Endothelial cell of umbilical vein (primary cell): ENCODE measurements at regions not wholly inside any gene's neighbourhood (a gene's known extent, or its start where the extent isn't known, plus 50 kb on each side); places are given as distances from the start of the nearest gene placed in this dataset.

ENCODE experiments used
- BruUV-seq: library from RNA; stranded (reverse); fragments of 400-500 nt; replicated peaks from 2 replicates; lab custom pipeline; 2021; lab: Mats Ljungman, UMichigan
- CTCF ChIA-PET: fragments of 300-600, 350-600 bp; sonication (Branson Sonifier 250); formaldehyde crosslinking; loops from one replicate; lab custom pipeline; 2021; ENCODE audit warnings: antibody characterized with exemption, inconsistent platforms; lab: Charles Lee
- POLR2A ChIA-PET: fragments of 300-600, 350-600 bp; sonication (Branson Sonifier 250); formaldehyde crosslinking; loops from one replicate; lab custom pipeline; 2021; ENCODE audit warnings: antibody characterized with exemption, inconsistent platforms; lab: Charles Lee
- DNase-seq: peaks from one replicate; pipeline ENCODE4 v3.0.0-alpha.2; 2011; ENCODE audit warnings: low read depth, low spot score
- FAIRE-seq: peaks from 2 replicates; lab custom pipeline; 2011; peaks lifted over from hg19 to GRCh38; lab: Jason Lieb, UNC
- H2AFZ ChIP-seq: 2 replicates; pipeline ENCODE4 v1.6.0; 2012; ENCODE audit warnings: low read depth, low read length, control low read depth, inconsistent platforms
- H3K27ac ChIP-seq: 2 replicates; pipeline ENCODE4 v1.5.1; 2011; ENCODE audit warnings: low read depth, mild to moderate bottlenecking, control low read depth, low read length, moderate library complexity; ENCODE audit not compliant: insufficient read depth
- H3K27me3 ChIP-seq, 2 experiments: 2 replicates each; pipeline versions ENCODE4 v1.6.0 to v1.6.1; 2011; ENCODE audit warnings: low read length in 2 of 2, mixed read lengths in 1 of 2; ENCODE audit not compliant: control insufficient read depth in 2 of 2, insufficient read depth in 2 of 2
- H3K36me3 ChIP-seq, 2 experiments: 2 replicates in 1 of 2; 3 replicates in 1 of 2; pipeline ENCODE4 v1.5.1; 2011; ENCODE audit warnings: low read length in 2 of 2, mild to moderate bottlenecking in 1 of 2, moderate library complexity in 1 of 2; ENCODE audit not compliant: control insufficient read depth in 2 of 2, insufficient read depth in 2 of 2; ENCODE audit errors: extremely low read depth in 1 of 2
- H3K4me1 ChIP-seq: 3 replicates; pipeline ENCODE4 v1.5.1; 2011; ENCODE audit warnings: mild to moderate bottlenecking, low read length; ENCODE audit not compliant: control insufficient read depth, insufficient read depth; ENCODE audit errors: extremely low read depth
- H3K4me2 ChIP-seq: 2 replicates; pipeline ENCODE4 v1.6.1; 2011; ENCODE audit warnings: low read length, control low read depth, mixed read lengths; ENCODE audit not compliant: insufficient read depth
- H3K4me3 ChIP-seq, 3 experiments: fragments of 200-600 bp in 1 of 3; sonication (generic), shearing (Covaris generic) in 1 of 3; replicated peaks in 1 of 3; 2 replicates each; pipeline ENCODE4 v1.5.1; 2011 to 2016; ENCODE audit warnings: control low read depth in 3 of 3, low read length in 3 of 3, mild to moderate bottlenecking in 2 of 3, inconsistent platforms in 1 of 3, low read depth in 1 of 3, moderate library complexity in 1 of 3; ENCODE audit not compliant: insufficient read depth in 1 of 3
- H3K79me2 ChIP-seq: 2 replicates; pipeline ENCODE4 v1.6.0; 2012; ENCODE audit warnings: low read length, inconsistent platforms; ENCODE audit not compliant: control insufficient read depth, insufficient read depth
- H3K9ac ChIP-seq: replicated peaks from 2 replicates; pipeline ENCODE3; 2011; ENCODE audit warnings: low read length, control low read depth; ENCODE audit not compliant: insufficient read depth; ENCODE audit errors: extremely low read depth
- H3K9me1 ChIP-seq: replicated peaks from 3 replicates; pipeline ENCODE4 v1.6.0; 2011; ENCODE audit warnings: mild to moderate bottlenecking, low read length; ENCODE audit not compliant: control insufficient read depth, insufficient read depth; ENCODE audit errors: extremely low read depth
- H3K9me3 ChIP-seq: replicated peaks from 2 replicates; pipeline ENCODE4 v1.5.1; 2012; ENCODE audit warnings: low read length, inconsistent platforms; ENCODE audit not compliant: control insufficient read depth, insufficient read depth
- H4K20me1 ChIP-seq: replicated peaks from 2 replicates; pipeline ENCODE3; 2011; ENCODE audit warnings: mild to moderate bottlenecking, low read length; ENCODE audit not compliant: control insufficient read depth, insufficient read depth; ENCODE audit errors: extremely low read depth
- EZH2 ChIP-seq: IDR thresholded peaks from 2 replicates; pipeline ENCODE4 v1.6.1; 2012; ENCODE audit warnings: borderline replicate concordance, low read depth, mild to moderate bottlenecking, moderate library complexity, low read length, inconsistent platforms; ENCODE audit not compliant: severe bottlenecking
- FOS ChIP-seq: IDR thresholded peaks from 2 replicates; pipeline ENCODE4 v1.6.1; 2011; ENCODE audit warnings: mild to moderate bottlenecking, low read length, moderate library complexity, borderline replicate concordance; ENCODE audit not compliant: insufficient read depth
- GATA2 ChIP-seq: IDR thresholded peaks from 2 replicates; pipeline ENCODE4 v1.7.0; 2011; ENCODE audit warnings: low read depth, mild to moderate bottlenecking, moderate library complexity, mixed read lengths, low read length; ENCODE audit not compliant: insufficient read length, insufficient read depth
- JUN ChIP-seq: IDR thresholded peaks from 2 replicates; pipeline ENCODE4 v1.6.1; 2011; ENCODE audit warnings: borderline replicate concordance, low read depth; ENCODE audit not compliant: insufficient read length, insufficient read depth
- MYC ChIP-seq: IDR thresholded peaks from one replicate; pipeline ENCODE4 v1.6.1; 2011; ENCODE audit warnings: mild to moderate bottlenecking, low read depth, low read length
- POLR2A ChIP-seq: IDR thresholded peaks from 2 replicates; pipeline ENCODE4 v1.6.1; 2012; ENCODE audit warnings: low read depth, mild to moderate bottlenecking, control low read depth, low read length
- POLR2AphosphoS5 ChIP-seq: IDR thresholded peaks from 2 replicates; pipeline ENCODE4 v1.6.1; 2012; ENCODE audit warnings: low read depth, mild to moderate bottlenecking, control low read depth, low read length, moderate library complexity; ENCODE audit not compliant: insufficient read depth
- dilution Hi-C: fragments of 300-500 bp; cut with MboI; formaldehyde crosslinking; loops from one replicate; pipeline ENCODE4 v1.15.0; 2019; ENCODE audit warnings: low sequenced_read_pairs; ENCODE audit not compliant: extremely low pct_ligation_motif_present
- intact Hi-C: fragments of 100-400 bp; cut with micrococcal nuclease; formaldehyde crosslinking; loops from one replicate; pipeline ENCODE4 v1.10.0; 2022
- TF ChIP-seq, protein P1 (sequence below), 2 donors: IDR thresholded peaks; 1 replicate in 1 of 2; 2 replicates in 1 of 2; pipeline ENCODE4 v1.5.1; 2011; ENCODE audit warnings: low read length in 2 of 2, mild to moderate bottlenecking in 2 of 2, moderate library complexity in 2 of 2, control low read depth in 1 of 2, inconsistent platforms in 1 of 2, low read depth in 1 of 2; ENCODE audit not compliant: insufficient read depth in 1 of 2; ENCODE audit errors: extremely low read depth in 1 of 2
- TF ChIP-seq, protein P2 (sequence below): IDR thresholded peaks from 2 replicates; pipeline ENCODE4 v1.6.1; 2011; ENCODE audit not compliant: insufficient read depth, insufficient read length

DNA sequence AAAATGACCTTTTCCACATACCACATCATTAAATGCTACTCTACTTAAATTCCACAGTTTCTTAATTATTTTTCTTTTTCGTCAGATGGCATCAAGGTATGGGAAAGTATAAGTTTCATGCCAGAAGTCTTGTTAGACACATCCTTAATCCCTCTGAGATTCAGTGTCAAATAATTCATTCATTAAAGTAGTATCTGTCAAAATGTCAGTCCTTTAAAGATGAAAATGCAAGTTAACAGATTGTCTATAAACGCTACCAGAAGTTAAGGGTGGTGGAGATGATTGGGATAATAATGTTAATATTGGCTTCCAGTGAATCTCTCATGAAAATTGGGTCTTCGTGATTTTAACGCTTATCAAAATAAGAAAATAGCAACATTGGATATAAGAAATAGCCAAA is 504.2 kb upstream of the LINC00305 start:
- intact Hi-C loops (no loop called here), dilution Hi-C loops (no loop called here)
- H4K20me1 ChIP-seq = no peaks in the 10 kb centered on the region
- ChIA-PET CTCF (no interaction called here), POLR2A (no interaction called here)
- no peak overlapping the region for H3K9ac ChIP-seq
- BruUV-seq = no TSS peak
- no peaks in the 10 kb centered on the region for H3K27me3 ChIP-seq
- no peak overlapping the region for H3K27ac ChIP-seq
- H3K4me3 ChIP-seq = no peak overlapping the region
- no peak for FAIRE-seq
- no peaks in the 10 kb centered on the region for H3K36me3 ChIP-seq
- H3K4me2 ChIP-seq = no peak overlapping the region
- no peaks in the 10 kb centered on the region for H3K79me2 ChIP-seq
- H3K9me1 ChIP-seq = no peaks in the 10 kb centered on the region
- H3K4me1 ChIP-seq = no peaks in the 10 kb centered on the region
- DNase-seq = no peak
- TF ChIP-seq JUN (no peak), POLR2AphosphoS5 (no peak), POLR2A (no peak), FOS (no peak), MYC (no peak), GATA2 (no peak), EZH2 (no peak)
- TF ChIP-seq, protein P1, sequence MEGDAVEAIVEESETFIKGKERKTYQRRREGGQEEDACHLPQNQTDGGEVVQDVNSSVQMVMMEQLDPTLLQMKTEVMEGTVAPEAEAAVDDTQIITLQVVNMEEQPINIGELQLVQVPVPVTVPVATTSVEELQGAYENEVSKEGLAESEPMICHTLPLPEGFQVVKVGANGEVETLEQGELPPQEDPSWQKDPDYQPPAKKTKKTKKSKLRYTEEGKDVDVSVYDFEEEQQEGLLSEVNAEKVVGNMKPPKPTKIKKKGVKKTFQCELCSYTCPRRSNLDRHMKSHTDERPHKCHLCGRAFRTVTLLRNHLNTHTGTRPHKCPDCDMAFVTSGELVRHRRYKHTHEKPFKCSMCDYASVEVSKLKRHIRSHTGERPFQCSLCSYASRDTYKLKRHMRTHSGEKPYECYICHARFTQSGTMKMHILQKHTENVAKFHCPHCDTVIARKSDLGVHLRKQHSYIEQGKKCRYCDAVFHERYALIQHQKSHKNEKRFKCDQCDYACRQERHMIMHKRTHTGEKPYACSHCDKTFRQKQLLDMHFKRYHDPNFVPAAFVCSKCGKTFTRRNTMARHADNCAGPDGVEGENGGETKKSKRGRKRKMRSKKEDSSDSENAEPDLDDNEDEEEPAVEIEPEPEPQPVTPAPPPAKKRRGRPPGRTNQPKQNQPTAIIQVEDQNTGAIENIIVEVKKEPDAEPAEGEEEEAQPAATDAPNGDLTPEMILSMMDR (IDR thresholded peaks at IDR 0.05; ENCODE audit: extremely low read depth in 1 of 2, insufficient read depth in 1 of 2, low read depth in 1 of 2, low read length in 2 of 2) = no peak
- TF ChIP-seq, protein P2, sequence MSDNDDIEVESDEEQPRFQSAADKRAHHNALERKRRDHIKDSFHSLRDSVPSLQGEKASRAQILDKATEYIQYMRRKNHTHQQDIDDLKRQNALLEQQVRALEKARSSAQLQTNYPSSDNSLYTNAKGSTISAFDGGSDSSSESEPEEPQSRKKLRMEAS = no peak
- peaks cover 2% of the 10 kb centered on the region for H3K9me3 ChIP-seq
- H2AFZ ChIP-seq = no peak overlapping the region
